Stimulated activated naive CD8-positive, alpha-beta T cell treated with anti-CD3 and anti-CD28 coated beads, Interleukin-15, Interleukin-2, amounts not matched to agents 100 U/mL and 50 U/mL, for 24 hours (primary cell): ENCODE measurements at regions not wholly inside any gene's neighbourhood (a gene's known extent, or its start where the extent isn't known, plus 50 kb on each side); places are given as distances from the start of the nearest gene placed in this dataset.
A peak's percentile ranks its signal among the peaks of the same experiment; 100 is the strongest.

ENCODE experiments used
- ATAC-seq: fragments of 150-1000 bp; cut with Tn5 transposase; one replicate; pipeline ENCODE4 v1.10.0; 2021
- DNase-seq: peaks from one replicate; pipeline ENCODE4 v3.0.0; 2021

DNA sequence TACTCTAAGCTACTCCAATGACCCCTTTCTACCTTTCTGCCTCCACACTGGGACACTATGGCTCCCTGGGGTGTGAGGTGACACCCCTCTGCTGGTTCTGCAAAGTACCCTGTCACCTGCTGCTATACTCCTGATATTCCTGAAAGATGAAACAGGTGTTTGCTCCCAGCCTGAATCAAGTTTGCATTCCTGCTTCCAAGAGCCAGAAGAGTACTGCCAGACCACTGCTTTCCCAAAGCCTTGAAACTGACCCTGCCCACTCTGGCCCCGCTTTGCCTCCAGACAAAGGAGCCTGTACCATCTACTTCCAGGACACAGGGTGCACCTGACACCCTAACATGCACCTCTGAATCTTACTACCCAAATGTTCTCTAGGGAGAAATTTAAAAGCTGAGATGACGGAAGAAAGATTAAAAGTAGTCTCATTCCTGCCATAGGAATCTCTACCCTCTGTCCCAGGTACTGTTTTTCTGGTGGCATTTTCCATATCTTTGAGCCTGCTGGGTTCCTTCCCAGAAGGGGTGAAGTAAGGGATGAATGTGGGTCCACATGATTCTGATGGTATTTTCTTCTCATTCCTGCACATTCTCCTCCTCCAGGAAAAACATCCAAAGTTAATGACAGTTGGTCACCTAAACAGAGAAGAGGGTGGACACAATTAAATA, 70.3 kb upstream of the DUSP10 start:
- ATAC-seq, result no peak
- DNase-seq, result no peak

DNA sequence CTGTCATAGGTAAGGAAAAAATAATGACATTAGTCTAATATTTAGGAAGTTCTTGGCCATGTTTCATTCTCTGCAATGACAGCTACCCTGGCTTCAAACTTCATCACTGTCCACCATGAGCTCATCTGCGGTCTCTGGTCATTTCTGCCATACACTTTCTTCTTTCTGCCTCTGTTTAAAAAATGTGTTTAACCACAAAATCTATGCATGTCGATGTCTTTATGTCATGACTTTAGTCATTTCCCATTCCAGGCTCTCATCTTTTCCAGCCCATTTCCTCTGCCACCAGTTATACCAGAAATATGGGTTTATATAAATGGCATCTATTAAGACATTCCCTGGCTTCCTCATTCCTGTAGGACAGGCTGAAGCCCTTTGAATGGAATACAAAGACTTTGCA, 68.5 kb upstream of the DUSP10 start:
- DNase-seq (no peak), ATAC-seq (peak; percentile 29)

DNA sequence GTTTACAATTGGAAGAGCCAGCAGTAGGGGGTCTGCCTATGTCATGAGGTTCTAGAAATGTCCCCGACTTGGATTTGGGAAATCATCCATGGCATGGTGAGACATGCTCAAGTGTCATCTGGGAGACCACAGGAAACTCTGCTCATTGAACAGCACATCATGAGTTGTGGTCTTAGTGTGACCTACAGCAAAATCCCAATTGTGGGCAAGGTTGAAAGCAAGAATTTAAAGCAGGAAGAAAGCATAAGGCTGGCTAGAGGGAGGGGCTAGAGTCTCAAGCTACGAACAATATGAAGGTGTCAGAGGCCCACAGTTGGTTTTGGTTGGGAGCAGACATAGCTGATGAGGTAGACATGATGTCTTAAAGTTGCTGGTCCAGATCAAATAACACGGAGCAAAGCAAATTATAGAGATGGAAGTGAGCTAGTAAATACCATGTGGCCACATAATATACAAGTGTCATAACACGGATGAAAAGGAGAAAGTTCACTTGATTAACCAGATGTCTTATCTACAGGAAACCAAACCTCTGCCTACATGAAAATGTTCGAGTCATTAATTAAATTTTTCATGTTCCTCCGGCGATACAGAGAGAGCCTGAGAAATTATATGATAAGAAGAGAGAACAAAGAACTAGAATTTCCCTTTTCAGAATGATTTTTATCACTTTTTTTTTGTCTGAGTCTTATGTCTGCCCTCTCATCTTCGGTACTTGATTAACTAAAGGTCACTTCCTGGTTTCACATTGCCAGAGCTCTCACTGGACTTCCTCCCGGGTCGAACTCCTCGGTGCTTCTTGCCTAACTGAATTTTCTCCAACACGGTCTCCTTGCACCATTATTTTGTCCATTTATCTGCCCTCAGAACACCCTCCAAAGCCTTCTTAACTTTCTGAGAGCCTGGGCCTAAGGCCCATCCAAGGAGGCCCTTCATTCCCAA, 67.5 kb upstream of the DUSP10 start:
- ATAC-seq (peak; percentile 80), DNase-seq (peak; percentile 30)

DNA sequence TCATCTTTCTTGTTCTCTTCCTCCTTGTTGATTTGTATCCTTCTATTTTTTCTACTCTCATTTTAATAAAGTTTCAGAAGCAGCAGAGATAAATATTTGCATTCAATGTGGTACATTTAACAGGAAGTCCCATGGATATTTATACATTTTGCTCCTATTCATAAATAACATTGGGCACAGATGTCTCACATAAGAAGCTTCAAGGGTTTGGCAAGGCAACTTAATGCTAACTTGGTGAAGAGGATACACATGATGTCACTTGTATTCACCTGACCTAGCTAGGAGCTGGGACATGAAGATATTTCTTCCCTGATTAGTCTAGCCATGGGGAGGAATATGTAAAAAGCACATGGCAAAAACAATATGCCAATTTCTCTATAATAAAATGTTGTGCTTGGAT, 65.1 kb upstream of the DUSP10 start:
- ATAC-seq, result no peak
- no peak for DNase-seq

DNA sequence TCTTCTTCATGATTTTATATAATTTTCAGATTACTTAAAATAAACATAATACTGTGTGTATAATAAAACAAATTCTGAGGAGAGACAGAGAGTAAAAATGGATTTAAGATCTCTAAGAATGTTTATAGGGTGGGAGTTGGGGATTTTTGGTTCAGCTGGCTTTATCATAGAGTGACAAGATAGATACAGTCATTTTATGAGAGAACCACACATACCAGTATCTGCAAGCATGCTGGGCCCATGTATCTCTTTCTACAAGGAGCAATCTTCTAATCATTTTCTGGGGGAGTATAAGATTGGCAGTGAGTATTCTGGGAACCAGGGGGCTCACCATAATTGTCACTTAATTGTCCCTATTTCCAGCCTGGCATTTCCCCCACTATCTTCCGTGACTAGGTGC, 64.3 kb upstream of the DUSP10 start:
- ATAC-seq (peak; percentile 24), DNase-seq (no peak)

DNA sequence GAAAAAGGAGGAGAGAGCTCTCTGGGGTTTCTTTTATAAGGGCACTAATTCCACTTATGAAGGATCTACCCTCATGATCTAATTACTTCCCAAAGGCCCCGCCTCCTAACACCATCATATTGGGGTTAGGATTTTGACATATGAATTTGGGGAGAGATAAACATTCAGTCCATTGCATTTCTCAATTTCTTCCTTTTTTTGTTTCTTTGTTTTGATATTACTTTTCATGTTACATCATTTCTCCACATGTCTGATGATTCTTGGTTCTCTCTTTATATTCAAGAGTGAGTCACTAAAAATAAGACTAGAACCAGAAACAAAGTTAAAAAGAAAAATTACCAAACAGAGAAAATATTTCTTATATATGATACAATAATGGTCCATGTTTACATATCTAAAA, 63.2 kb upstream of the DUSP10 start:
- no peak for ATAC-seq
- DNase-seq, result no peak

DNA sequence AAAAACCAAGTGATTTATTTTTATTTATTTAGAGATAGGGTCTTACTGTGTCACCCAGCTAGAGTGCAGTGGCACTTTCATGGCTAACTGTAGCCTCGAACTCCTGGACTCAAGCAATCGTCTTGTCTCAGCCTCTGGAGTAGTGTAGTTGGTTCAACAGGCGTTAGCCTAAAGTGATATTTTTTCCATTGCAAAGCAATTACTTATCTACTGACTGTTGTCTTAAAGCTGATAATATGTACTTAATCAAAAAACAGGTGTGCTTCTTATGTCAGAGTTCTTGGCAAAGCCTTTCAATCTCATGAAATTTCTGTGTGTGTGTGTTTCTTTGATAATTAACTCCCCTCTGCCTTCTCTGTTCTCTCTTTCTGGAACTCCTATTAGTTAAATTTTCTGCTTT, 62.4 kb upstream of the DUSP10 start:
- no peak for ATAC-seq
- no peak for DNase-seq

DNA sequence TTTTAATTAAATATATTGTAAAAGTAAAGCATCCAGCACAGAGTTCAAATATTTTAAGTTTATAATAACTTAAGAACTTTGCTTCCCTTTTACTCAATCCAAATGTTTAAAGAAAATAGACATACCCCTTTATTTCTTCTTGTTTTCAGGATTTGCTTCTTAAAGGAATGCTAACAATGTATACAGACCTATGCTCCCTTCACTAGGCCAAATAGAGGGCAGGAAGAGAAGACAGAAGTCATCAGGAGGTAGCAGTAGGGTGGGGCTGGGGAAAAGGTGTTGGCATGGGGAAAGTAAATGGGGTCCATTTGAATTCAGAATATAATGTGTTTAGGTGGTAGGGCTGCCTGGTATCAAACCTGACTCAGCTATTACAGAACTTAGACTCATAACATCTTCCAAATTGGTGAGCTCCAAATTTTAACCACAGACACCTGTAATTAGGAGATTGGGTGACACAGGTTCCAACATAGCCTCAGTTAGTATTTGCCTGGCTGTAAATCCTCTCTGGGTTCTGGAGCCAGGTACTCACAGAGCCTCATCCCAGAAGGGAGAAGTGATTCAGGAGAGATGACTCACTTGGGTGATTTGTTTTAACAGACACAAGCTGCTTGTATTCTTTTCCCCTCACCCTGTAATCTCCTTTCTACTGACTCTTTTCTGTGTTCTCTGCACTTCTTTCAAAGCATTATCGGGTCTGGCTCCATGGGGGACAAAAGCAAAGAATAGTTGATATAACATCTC, 60.1 kb upstream of the DUSP10 start:
- ATAC-seq (peak; percentile 56), DNase-seq (no peak)

DNA sequence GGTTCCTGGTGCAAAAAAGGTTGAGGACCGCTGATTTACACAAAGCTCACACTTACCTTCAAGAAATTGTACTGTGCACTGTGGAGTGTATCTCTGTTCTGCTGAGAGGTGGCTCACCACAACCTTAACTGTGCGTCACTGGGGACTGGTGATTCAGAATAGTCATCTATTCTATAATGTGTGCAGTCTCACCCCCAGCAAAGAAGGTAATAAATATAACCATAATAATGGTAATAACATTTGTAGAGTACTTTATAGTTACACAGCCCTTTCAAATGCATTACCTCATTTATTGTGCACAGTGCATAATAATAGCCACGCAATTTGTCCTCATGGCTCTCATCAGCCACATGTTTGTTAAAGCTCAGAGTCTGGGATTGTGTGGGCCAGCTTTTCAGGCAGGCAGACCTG, 59.4 kb upstream of the DUSP10 start:
- peak; percentile 82 for ATAC-seq
- no peak for DNase-seq

DNA sequence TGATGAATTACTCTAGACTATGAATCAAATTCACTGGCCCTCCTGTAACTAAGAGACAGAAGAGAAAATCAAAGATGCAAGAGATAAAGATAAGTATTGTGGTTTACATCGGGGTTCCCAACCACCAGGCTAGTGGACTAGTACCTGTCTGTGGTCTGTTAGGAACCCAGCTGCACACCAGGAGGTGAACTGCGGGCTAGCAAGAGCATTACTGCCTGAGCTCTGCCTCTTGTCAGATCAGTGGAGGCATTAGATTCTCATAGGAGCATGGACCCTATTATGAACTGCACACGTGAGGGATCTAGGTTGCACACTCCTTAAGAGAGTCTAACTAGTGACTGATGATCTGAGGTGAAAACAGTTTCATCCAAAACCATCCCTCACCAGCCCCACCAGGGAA, 58.9 kb upstream of the DUSP10 start:
- ATAC-seq (peak; percentile 50), DNase-seq (no peak)

DNA sequence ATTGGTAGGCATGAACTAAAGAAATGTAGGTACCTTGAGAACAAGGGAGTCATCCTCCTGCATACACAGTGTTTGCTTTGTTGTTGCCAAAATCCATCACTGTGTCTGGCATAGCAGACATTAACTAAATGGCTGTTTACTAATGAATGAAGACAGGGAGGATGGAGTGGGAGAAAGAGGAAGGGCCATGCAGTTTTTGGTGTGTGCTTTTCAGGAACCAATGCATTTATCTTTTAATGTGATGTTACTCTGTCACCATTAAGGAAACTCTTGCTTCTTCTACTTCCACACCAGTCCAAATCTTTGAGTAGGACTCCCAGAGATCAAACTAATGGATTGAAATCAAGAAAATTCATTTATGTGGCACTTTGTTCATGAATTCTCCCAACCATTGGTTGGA, 55.6 kb upstream of the DUSP10 start:
- ATAC-seq (no peak), DNase-seq (no peak)

DNA sequence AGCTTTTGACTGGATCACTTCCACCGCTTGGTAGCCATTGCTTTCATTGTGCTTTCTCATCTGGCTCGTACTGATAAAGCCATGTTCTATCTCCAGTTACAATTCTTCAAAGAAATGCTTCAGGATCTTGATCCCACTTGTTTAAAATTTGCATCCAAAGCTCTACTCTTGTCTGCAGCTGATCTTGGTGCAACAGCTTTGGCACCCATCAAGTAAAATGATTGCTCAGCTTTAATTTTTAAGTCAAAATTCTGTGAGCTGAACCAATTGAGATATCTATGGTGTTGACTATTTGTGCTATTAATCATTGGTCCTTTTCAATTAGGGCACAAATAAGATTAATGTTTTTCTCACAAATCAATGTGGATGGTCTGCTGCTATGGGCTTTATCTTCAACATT, 54.8 kb upstream of the DUSP10 start:
- DNase-seq (no peak), ATAC-seq (no peak)

DNA sequence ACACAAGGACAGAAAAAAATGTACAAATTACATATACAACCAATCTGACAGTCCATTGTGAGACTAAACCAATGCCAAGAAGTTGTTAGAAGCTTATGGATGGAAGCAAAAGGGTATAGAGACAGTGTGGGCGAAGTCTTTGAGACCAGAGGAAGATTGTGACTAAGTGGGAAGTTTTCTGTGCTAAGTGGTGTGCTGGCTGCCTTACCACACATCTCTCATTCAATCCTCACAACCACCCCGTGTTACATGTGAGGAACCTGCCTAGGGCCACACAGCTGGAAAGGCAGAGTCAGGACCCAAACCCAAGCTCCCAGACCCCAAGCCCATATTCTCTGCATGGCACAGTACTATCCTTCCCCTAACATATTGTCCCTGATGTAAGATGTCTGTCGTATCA, 53.5 kb upstream of the DUSP10 start:
- peak; percentile 64 for ATAC-seq
- peak; percentile 55 for DNase-seq

DNA sequence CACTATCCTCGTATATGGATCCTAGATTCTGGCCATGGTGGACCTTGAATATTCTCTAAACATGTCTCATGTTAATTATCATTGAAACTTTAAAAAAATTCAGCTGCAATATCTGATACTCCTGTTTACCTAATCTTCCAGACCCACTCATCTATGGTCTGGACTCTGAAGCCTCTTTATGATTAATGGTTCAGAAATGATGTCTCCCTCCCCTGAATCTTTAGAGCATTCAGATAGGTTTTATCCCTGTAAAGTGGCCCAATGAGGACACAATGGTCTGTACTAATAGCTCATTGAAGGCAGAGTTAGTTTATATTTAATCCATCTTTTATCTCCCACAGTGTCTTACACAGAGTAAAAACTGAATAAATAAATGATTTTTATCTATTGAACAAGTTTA, 53.0 kb upstream of the DUSP10 start:
- ATAC-seq, result no peak

DNA sequence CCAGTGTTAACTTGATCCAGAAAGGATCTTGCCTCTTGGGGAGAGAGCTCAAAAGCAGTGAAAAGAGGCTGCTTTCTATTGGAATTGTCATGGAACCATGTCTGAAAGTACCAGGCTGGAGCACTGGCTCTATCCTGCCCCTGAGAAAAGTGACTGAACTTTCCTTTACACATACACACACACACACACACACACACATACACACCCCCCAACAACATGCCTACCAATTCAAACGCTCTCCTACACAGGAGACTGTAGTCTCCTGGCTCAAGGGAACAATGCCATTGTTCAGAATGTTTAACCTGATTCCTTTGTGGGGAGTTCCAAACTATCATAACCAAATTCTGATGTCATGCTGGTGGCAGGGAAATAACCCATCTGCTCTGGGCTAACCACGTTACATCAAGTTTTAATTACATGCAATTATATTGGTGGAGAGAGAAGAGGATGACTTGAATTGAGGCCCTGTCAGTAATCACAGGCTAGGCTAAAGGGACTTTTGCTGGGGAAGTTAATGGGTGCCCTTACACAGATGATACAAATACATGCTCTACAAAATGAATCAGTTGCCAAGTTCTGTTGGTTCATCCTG, 52.3 kb upstream of the DUSP10 start:
- DNase-seq, result peak; percentile 31
- peak; percentile 87 for ATAC-seq

More for the DNA sequence above, 53.0 kb upstream of the DUSP10 start:
- DNase-seq, result no peak

DNA sequence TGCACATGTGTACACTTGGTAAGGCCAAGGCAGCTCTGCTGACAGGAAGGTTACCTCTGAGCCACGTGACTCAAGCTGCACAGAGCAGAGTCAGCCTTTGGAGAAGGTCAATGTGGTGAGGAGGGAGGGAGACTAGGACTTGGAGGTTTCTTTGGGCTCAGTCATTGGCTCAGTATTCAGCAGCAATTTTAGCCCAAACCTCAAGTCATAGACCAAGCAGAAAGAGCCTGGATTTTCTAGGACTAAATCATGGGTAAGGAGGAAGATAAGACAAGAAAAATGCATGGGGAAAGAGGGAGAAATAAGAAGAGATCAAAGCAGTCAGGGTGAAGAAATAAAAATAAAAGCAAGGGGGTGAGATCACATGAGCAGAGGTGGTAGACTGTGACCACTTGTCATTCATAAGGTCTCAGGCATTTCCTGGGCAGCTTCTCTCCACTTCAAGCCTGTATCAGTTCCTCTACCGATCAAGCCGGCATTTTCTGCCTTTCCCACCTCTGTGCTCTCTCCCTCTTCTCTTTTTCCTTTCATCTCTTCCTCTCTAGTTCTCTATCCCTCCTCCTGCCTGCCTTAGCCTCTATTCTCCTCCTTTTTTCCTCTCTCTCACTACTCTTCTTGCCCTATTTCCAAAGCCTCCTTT, 51.7 kb upstream of the DUSP10 start:
- ATAC-seq, result peak; percentile 64
- peak; percentile 62 for DNase-seq

DNA sequence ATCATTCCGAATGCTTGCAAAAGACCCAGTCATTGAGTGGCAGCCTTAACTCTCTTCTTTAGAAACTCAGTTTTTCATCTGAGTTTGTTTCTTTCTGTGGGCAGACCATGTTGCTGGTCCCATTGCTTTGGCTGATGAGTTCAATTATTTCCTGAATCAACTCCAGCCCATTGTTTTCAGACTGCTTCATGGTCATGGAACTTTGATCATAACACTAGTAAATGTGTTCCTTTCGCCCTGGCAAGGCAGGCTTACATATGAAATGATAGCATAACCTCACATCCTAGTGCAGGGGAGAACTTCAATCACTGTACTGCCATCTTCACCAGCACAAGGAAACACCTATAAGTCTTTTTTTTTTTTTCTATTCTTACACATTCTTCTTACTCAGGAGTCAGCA, 50.0 kb upstream of the DUSP10 start:
- ATAC-seq (no peak), DNase-seq (no peak)
